ENCODE measurements at regions not wholly inside any gene's neighbourhood (a gene's known extent, or its start where the extent isn't known, plus 50 kb on each side); places are given as distances from the start of the nearest gene placed in this dataset.

DNA sequence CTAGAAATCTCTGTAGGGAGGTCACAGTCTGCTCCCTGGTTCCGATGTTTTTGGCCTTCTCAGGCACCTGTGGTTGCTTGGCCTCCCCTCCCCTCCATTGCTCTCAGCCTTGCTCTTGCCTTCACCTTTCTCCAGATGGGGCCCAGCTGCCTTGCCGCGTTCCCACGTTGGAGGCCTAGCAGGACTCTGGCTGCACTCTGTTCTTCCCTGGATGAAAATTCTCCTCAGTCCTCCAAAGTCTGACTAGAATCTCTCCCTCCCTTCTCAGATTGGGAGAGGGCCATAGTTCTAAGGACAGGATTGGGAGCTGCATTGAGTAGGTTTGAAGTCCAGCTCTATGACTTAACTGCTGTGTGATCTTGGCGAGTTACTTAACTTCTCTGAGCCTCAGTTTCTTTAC lies 213.7 kb upstream of the HABP2 start:
- Histone ChIP-seq H4K20me1 (ENCODE audit: insufficient read depth) (no peaks in the 10 kb centered on the region), H2AFZ (ENCODE audit: low read depth, low read length, poor library complexity, severe bottlenecking) (no peak overlapping the region), H3K79me2 (ENCODE audit: insufficient read depth, low read length) (no peaks in the 10 kb centered on the region), H3K36me3 (ENCODE audit: control insufficient read depth in 1 of 2, insufficient read depth in 2 of 2, low read length in 2 of 2) (no peaks in the 10 kb centered on the region), H3K27ac (ENCODE audit: low read depth, low read length) (no peak overlapping the region), H3K4me3 (replicated peaks in 1 of 2; ENCODE audit: low read depth in 1 of 2, low read length in 2 of 2) (no peak overlapping the region), H3K4me1 (ENCODE audit: control insufficient read depth in 1 of 2, insufficient read depth in 2 of 2, low read length in 2 of 2) (no peaks in the 10 kb centered on the region), H3K4me2 (ENCODE audit: low read length) (no peak overlapping the region), H3K27me3 (ENCODE audit: insufficient read depth, low read length) (0 out of 2 replicates have a peak, but pooled peaks cover 4% of the 10 kb centered on the region), H3K9me2 (ENCODE audit: insufficient read depth) (no peaks in the 10 kb centered on the region), H3K9ac (ENCODE audit: low read length) (no peak overlapping the region), H3K9me3 (ENCODE audit: control insufficient read depth in 1 of 2, insufficient read depth in 1 of 2, low read depth in 1 of 2, low read length in 2 of 2) (no peaks in the 10 kb centered on the region; a peak in 2 of 4 replicates)
- intact Hi-C loops (cut with micrococcal nuclease): no loop called here
- CTCF ChIA-PET: interaction anchor here (1.4 kb wide), 1 partner anchor 46 kb away, joined by 3 read pairs; no protein-coding TSS in a partner anchor
- BruUV-seq (replicated peaks): no TSS peak
- ATAC-seq: no peak
- POLR2A ChIA-PET: no interaction called here
- DNase-seq (ENCODE audit: low read depth, low spot score): no peak
- RAD21 ChIA-PET (ENCODE audit: low non-redundant PET in 1 of 2, low total read pairs in 2 of 2, uncharacterized antibody in 2 of 2, unreplicated experiment in 2 of 2): no interaction called here
- TF ChIP-seq ELF1 (IDR thresholded peaks at IDR 0.05; ENCODE audit: borderline replicate concordance, low read depth): no peak
- TF ChIP-seq POLR2AphosphoS5 (IDR thresholded peaks at IDR 0.05; ENCODE audit: low read depth, low read length): no peak
- no peak for TF ChIP-seq POLR2A (IDR thresholded peaks at IDR 0.05; ENCODE audit: borderline replicate concordance, extremely low read depth, insufficient read depth, insufficient read length)
- TF ChIP-seq, protein P1, sequence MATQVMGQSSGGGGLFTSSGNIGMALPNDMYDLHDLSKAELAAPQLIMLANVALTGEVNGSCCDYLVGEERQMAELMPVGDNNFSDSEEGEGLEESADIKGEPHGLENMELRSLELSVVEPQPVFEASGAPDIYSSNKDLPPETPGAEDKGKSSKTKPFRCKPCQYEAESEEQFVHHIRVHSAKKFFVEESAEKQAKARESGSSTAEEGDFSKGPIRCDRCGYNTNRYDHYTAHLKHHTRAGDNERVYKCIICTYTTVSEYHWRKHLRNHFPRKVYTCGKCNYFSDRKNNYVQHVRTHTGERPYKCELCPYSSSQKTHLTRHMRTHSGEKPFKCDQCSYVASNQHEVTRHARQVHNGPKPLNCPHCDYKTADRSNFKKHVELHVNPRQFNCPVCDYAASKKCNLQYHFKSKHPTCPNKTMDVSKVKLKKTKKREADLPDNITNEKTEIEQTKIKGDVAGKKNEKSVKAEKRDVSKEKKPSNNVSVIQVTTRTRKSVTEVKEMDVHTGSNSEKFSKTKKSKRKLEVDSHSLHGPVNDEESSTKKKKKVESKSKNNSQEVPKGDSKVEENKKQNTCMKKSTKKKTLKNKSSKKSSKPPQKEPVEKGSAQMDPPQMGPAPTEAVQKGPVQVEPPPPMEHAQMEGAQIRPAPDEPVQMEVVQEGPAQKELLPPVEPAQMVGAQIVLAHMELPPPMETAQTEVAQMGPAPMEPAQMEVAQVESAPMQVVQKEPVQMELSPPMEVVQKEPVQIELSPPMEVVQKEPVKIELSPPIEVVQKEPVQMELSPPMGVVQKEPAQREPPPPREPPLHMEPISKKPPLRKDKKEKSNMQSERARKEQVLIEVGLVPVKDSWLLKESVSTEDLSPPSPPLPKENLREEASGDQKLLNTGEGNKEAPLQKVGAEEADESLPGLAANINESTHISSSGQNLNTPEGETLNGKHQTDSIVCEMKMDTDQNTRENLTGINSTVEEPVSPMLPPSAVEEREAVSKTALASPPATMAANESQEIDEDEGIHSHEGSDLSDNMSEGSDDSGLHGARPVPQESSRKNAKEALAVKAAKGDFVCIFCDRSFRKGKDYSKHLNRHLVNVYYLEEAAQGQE (IDR thresholded peaks at IDR 0.05; ENCODE audit: low read depth): no peak
- no peak for TF ChIP-seq JUND (IDR thresholded peaks at IDR 0.05)
- TF ChIP-seq, protein P2, sequence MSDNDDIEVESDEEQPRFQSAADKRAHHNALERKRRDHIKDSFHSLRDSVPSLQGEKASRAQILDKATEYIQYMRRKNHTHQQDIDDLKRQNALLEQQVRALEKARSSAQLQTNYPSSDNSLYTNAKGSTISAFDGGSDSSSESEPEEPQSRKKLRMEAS (IDR thresholded peaks at IDR 0.05): no peak
- TF ChIP-seq CBX3 (IDR thresholded peaks at IDR 0.05; ENCODE audit: low read depth): no peak
- TF ChIP-seq EZH2 (IDR thresholded peaks at IDR 0.05): no peak
- TF ChIP-seq EZH2phosphoT487 (IDR thresholded peaks at IDR 0.05; ENCODE audit: borderline replicate concordance): no peak
- TF ChIP-seq SP1 (IDR thresholded peaks at IDR 0.05; ENCODE audit: low read depth): no peak
- TF ChIP-seq EGR1 (IDR thresholded peaks at IDR 0.05; ENCODE audit: low read depth): no peak
- TF ChIP-seq RAD21 (IDR thresholded peaks at IDR 0.05; ENCODE audit: low read depth): no peak
- no peak for TF ChIP-seq SIN3A (IDR thresholded peaks at IDR 0.05; ENCODE audit: low read depth)
- TF ChIP-seq TCF7L2 (IDR thresholded peaks at IDR 0.05; ENCODE audit: borderline replicate concordance, extremely low read depth, insufficient read depth, insufficient read length): no peak
